Left hindlimb (tissue), 1 donor: ENCODE measurements at regions not wholly inside any gene's neighbourhood (a gene's known extent, or its start where the extent isn't known, plus 50 kb on each side); places are given as distances from the start of the nearest gene placed in this dataset.
"Not testable (repeated sequence)": the region's sequence is repeated elsewhere in the genome, so short reads cannot be mapped to it uniquely, and the experiment has no call there.

Experiments used
- DNase-seq: peaks from one replicate; pipeline ENCODE4 v3.0.0-alpha.2; 2018

DNA sequence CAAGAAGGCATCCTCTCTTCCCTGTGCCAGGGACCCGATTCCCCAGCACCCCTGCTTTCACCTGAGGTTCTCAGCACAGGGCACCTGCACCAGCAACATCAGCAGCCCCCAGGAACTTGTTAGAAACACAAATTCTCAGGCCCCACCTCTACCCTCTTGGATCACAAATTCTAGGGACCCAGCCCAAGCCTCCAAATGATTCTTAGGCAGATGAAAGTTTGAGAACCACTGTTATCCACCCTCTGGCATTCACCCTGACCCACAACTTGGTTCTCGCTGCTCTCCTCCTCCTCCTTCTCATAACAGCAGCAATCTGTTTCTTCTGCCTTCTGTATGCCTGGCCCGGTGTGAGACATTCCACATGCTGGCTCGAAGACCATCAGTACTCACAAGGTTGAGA is 60.3 kb upstream of the HIVEP3 start:
- no peak for DNase-seq

DNA sequence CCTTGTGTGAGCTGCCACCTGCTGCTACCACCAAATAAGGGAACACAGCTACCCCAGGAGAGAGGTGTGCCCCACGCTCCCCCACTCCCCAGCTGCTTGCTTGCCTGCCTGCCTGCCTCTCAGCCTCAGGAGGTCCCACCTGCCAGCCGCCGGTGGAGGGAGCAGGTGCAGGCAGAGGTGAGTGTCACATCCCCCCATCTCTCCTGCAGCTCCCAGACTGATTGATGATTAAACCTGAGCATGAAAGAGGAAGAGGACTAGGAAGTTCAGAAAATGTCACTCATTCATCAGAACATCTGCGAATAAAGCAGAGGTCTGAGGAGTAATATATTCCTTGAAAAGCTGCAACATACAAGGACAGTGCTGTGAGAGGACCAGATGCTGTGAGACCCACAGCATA is 58.6 kb upstream of the HIVEP3 start:
- DNase-seq = no peak

DNA sequence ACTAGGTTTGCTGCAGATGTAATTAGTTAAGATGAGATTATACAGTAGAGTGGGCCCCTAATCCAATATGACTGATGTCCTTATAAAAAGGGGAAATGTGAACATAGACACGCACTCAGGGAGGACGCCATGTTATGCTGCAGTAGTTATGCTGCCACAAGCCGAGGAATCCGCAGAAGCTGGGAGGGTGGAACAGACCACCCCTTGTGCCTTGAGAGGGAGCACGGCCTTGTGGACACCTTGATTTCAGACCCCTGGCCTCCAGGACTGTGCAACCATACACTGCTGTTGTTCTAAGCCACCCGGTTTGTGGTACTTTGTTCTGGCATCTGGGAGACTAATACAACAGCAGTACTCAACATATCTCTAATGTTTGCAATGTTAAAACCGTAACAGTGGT is 57.9 kb upstream of the HIVEP3 start:
- no peak for DNase-seq

DNA sequence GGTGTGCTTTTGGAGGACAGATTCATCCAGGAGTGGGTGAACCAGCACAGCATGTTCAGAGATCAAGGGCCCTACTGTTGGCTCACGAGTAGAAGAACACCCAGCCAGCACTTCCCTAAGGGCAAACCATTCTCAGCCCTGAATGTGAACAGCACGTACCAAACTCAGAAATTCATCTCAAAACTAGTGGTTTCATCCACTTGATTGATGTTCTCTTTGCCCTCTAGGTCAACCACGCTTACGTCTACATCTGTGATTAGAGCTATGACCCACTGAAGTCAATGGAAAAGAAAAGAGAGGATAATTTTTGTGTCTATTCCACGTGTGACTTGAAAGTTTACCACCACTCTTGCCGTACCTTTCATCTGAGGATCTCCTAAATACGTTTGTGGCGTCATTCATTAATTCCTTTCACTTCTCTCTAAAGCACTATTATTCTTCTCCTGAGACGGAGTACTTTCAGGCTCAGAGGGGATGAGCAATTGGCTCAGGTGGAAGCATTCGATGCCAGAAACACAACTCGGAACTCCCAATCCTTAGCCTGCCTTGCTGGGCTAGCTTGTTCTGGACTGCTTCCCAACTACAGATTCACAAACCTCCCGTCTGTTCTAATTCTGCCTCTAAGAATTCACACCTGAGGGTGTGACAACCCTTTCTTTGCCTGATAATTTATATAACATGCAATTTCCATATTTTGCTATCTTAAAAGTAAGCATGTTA is 57.3 kb upstream of the HIVEP3 start:
- no peak for DNase-seq

DNA sequence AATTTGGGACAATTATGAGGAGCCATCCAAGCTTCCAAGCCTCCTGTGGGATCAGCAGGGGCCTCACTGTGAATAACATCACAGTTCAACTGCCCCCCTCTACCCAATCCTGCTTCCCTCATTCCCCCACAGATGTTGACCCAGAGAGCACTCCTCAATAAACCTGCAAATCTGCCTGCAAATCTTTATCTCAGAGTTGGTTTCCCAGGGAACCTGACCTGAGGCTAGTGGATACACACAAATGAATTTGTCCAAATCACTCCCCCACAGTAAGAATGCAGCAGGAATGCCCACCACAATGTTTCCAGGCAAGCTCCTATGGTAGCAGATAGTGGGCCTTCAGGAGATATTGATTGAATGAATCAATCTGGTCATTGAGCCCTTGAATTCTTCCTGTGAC is 56.4 kb upstream of the HIVEP3 start:
- DNase-seq = no peak

DNA sequence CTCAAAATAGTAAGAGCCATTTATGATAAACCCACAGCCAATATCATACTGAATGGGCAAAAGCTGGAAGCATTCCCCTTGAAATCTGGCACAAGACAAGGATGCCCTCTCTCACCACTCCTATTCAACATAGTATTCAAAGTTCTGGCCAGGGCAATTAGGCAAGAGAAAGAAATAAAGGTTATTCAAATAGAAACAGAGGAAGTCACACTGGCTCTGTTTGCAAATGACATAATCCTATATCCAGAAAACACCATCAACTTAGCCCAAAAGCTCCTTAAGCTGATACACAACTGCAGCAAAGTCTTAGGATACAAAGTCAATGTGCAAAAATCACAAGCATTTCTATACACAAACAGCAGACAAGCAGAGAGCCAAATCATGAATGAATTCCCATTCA is 49.8 kb upstream of the HIVEP3 start:
- not testable (repeated sequence) for DNase-seq
